Activated B cell treated with CpG ODN at 0.5 μM for 24 hours (primary cell): ENCODE measurements at regions not wholly inside any gene's neighbourhood (a gene's known extent, or its start where the extent isn't known, plus 50 kb on each side); places are given as distances from the start of the nearest gene placed in this dataset.

Source experiments
- ATAC-seq: fragments of 200-7000 bp; cut with Tn5 transposase; one replicate; pipeline ENCODE4 v1.10.0; 2021; ENCODE audit warnings: low read depth, mild to moderate bottlenecking, moderate library complexity
- CTCF ChIA-PET: fragments of 350-600 bp; sonication (Branson Sonifier 250); formaldehyde crosslinking; loops from one replicate; lab custom pipeline; 2021; ENCODE audit warnings: antibody characterized with exemption; lab: Charles Lee
- POLR2A ChIA-PET: fragments of 350-600 bp; sonication (Branson Sonifier 250); formaldehyde crosslinking; loops from one replicate; lab custom pipeline; 2021; ENCODE audit warnings: antibody characterized with exemption; lab: Charles Lee
- DNase-seq: peaks from one replicate; pipeline ENCODE4 v3.0.0; 2022
- H3K27ac Mint-ChIP-seq: one replicate; pipeline ENCODE4 v1.8.0; 2020; ENCODE audit warnings: mixed read lengths
- H3K27me3 Mint-ChIP-seq: one replicate; pipeline ENCODE4 v1.8.0; 2021; ENCODE audit warnings: mixed read lengths
- H3K36me3 Mint-ChIP-seq: one replicate; pipeline ENCODE4 v1.8.0; 2021; ENCODE audit warnings: low read depth, mixed read lengths
- H3K4me1 Mint-ChIP-seq: one replicate; pipeline ENCODE4 v1.8.0; 2021; ENCODE audit warnings: mixed read lengths
- H3K4me3 Mint-ChIP-seq: one replicate; pipeline ENCODE4 v1.8.0; 2020; ENCODE audit warnings: mild to moderate bottlenecking, mixed read lengths
- H3K9me3 Mint-ChIP-seq: one replicate; pipeline ENCODE4 v1.8.0; 2020; ENCODE audit warnings: mixed read lengths
- CTCF ChIP-seq: fragments of 200-600 bp; IDR thresholded peaks from one replicate; pipeline ENCODE4 v1.8.0; 2022; ENCODE audit warnings: antibody characterized with exemption, mild to moderate bottlenecking
- intact Hi-C: fragments of 100-400 bp; cut with micrococcal nuclease; formaldehyde crosslinking; loops from one replicate; pipeline ENCODE4 v1.15.1; 2024

GRCh38 chr12:42761601-42762350, 172.2 kb upstream of the PRICKLE1 start:
- Mint-ChIP-seq H3K4me3 (no peak overlapping the region), H3K27ac (no peak overlapping the region)

GRCh38 chr12:42761086-42761485, 171.5 kb upstream of the PRICKLE1 start:
- DNase-seq (no peak), ATAC-seq (no peak)
- intact Hi-C loops: no loop called here
- ChIA-PET CTCF (no interaction called here), POLR2A (no interaction called here)
- no peaks in the 10 kb centered on the region for H3K9me3 Mint-ChIP-seq
- no peak overlapping the region for H3K27ac Mint-ChIP-seq
- H3K4me3 Mint-ChIP-seq: no peak overlapping the region
- H3K4me1 Mint-ChIP-seq: no peaks in the 10 kb centered on the region
- no peaks in the 10 kb centered on the region for H3K27me3 Mint-ChIP-seq
- no peak for TF ChIP-seq CTCF
- H3K36me3 Mint-ChIP-seq: no peaks in the 10 kb centered on the region

More at GRCh38 chr12:42761601-42762350, 172.2 kb upstream of the PRICKLE1 start:
- ATAC-seq (no peak), DNase-seq (no peak)
- Mint-ChIP-seq H3K27me3 (no peaks in the 10 kb centered on the region), H3K4me1 (no peaks in the 10 kb centered on the region), H3K9me3 (no peaks in the 10 kb centered on the region), H3K36me3 (no peaks in the 10 kb centered on the region)
- ChIA-PET CTCF (no interaction called here), POLR2A (no interaction called here)
- TF ChIP-seq CTCF: no peak
- intact Hi-C loops: no loop called here

- H3K36me3 Mint-ChIP-seq: no peaks in the 10 kb centered on the region
- ChIA-PET CTCF (no interaction called here), POLR2A (no interaction called here)
- H3K27me3 Mint-ChIP-seq: no peaks in the 10 kb centered on the region
- H3K4me1 Mint-ChIP-seq: no peaks in the 10 kb centered on the region
- ATAC-seq: no peak
- TF ChIP-seq CTCF: no peak
- H3K27ac Mint-ChIP-seq: no peak overlapping the region
- no peak for DNase-seq
- no peak overlapping the region for H3K4me3 Mint-ChIP-seq
- intact Hi-C loops: no loop called here
- no peaks in the 10 kb centered on the region for H3K9me3 Mint-ChIP-seq
Measured at GRCh38 chr12:42760550-42760949, 171.0 kb upstream of the PRICKLE1 start.

DNA sequence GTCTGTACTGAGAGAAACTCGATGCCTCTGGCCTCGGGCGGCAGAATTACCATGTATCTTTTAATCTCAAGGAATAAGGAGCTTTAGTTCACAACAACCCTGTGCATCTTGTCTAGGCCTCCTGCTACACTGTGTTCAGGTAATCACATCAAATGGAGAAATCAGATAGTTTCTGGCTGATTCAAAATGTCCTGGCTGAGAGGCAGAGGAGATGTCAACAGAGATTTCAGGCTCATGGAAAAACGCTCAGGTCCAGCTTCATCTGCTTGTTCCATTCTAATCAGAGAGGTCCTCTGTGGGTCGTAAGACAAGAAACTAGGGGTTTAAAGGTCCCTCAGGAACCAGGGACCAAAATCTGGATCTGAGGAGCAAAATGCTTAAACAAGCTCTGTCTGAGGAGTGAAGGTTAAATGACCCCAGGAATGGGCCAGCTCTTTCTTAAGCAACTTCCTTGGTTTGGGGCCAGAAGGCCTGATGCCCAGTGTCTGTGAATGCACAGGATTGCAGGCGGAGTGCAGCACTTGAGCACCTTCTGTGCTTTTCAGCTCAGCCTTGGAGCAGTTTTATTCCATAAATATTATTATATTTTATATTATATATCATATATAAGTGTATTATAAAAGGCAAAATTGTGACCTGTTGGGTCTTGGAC, 170.2 kb upstream of the PRICKLE1 start:
- TF ChIP-seq CTCF: no peak
- DNase-seq (no peak), ATAC-seq (no peak)
- H3K27me3 Mint-ChIP-seq: no peaks in the 10 kb centered on the region
- H3K27ac Mint-ChIP-seq: no peak overlapping the region
- H3K36me3 Mint-ChIP-seq: no peaks in the 10 kb centered on the region
- intact Hi-C loops: no loop called here
- no peaks in the 10 kb centered on the region for H3K9me3 Mint-ChIP-seq
- no peaks in the 10 kb centered on the region for H3K4me1 Mint-ChIP-seq
- ChIA-PET POLR2A (no interaction called here), CTCF (no interaction called here)
- H3K4me3 Mint-ChIP-seq: no peak overlapping the region

DNA sequence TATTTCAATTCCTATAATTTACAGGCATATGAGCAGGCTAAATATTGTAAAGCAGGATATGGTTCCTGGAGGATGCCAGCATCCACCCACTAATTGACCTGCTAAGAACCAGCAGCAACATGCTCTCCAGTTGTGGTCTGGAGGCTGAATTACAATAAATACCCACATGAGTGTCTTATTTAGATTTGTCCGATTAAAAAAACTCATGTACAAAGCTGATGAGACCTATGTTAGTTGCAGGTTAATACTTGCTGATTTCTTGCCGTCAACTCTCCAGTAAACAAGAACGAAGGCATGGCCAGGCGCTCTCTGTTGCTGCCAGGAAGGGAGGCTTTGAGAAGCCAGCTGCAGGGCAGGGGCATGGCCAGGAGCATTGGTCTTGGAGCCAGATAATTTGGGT, 169.3 kb upstream of the PRICKLE1 start:
- ATAC-seq: no peak
- intact Hi-C loops: no loop called here
- no peak overlapping the region for H3K4me3 Mint-ChIP-seq
- H3K27me3 Mint-ChIP-seq: no peaks in the 10 kb centered on the region
- no peak overlapping the region for H3K27ac Mint-ChIP-seq
- CTCF ChIA-PET: no interaction called here
- no peak for TF ChIP-seq CTCF
- POLR2A ChIA-PET: no interaction called here
- no peaks in the 10 kb centered on the region for H3K36me3 Mint-ChIP-seq
- H3K4me1 Mint-ChIP-seq: no peaks in the 10 kb centered on the region
- H3K9me3 Mint-ChIP-seq: no peaks in the 10 kb centered on the region
- no peak for DNase-seq
